ENCODE measurements at regions not wholly inside any gene's neighbourhood (a gene's known extent, or its start where the extent isn't known, plus 50 kb on each side); places are given as distances from the start of the nearest gene placed in this dataset.

DNA sequence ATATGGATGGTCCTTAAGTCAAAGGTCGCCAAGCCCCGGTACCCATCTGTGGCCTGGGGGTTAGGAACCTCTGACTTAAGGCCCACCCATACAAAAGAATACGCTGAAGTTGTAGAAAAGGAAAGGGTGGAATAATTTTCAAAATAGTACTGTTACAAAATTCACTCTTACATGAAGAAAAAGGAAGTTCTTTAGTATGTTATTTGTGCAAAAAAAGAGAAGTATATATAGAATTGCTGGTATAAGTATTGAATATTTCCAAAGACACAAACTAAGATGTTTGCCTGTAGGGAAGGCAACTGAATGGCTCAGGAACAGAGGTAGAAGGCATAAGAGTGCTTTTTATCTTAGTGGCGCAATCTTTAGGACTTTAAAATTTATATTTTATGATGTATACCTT, 78.7 kb downstream of the PRLHR start:
- ATAC-seq (no peak), FAIRE-seq (no peak), DNase-seq (ENCODE audit: extremely low read depth in 1 of 4, low spot score in 3 of 4) (no peak)
- H4K20me1 ChIP-seq (replicated peaks; ENCODE audit: control insufficient read depth, insufficient read depth, low read length): no peaks in the 10 kb centered on the region
- no peaks in the 10 kb centered on the region for H3K9me1 ChIP-seq (ENCODE audit: control insufficient read depth, insufficient read depth, low read length)
- WGBS (ENCODE audit: insufficient coverage, low coverage, missing lambda C conversion rate): 27% methylated on average over 4 of the region's 4 CpGs
- H3K79me2 ChIP-seq (ENCODE audit: control insufficient read depth, insufficient read depth, low read length): no peaks in the 10 kb centered on the region
- no peak overlapping the region for H3K9ac ChIP-seq (ENCODE audit: insufficient read depth in 1 of 2, low read depth in 2 of 2, low read length in 2 of 2)
- no TSS peak for BruUV-seq (replicated peaks)
- ChIA-PET POLR2A (no interaction called here), CTCF (ENCODE audit: low intra/inter-chr PET ratio) (no interaction called here)
- intact Hi-C loops (cut with micrococcal nuclease): no loop called here
- H3K4me2 ChIP-seq (ENCODE audit: insufficient read depth, low read length): no peak overlapping the region
- H3K4me1 ChIP-seq (replicated peaks in 1 of 2; ENCODE audit: control insufficient read depth in 2 of 2, insufficient read depth in 2 of 2, low read length in 2 of 2): no peaks in the 10 kb centered on the region
- no peaks in the 10 kb centered on the region for H3K36me3 ChIP-seq (ENCODE audit: control insufficient read depth, insufficient read depth, low read length)
- H3K9me3 ChIP-seq (replicated peaks; ENCODE audit: control insufficient read depth, insufficient read depth, low read depth, low read length): no peaks in the 10 kb centered on the region
- no peaks in the 10 kb centered on the region for H3K27me3 ChIP-seq (ENCODE audit: control insufficient read depth in 2 of 2, insufficient read depth in 2 of 2, low read length in 2 of 2)
- no peak for TF ChIP-seq ZZZ3 (IDR thresholded peaks at IDR 0.05)
- TF ChIP-seq MTA2 (IDR thresholded peaks at IDR 0.05; ENCODE audit: low read depth): no peak
- TF ChIP-seq, protein P1, sequence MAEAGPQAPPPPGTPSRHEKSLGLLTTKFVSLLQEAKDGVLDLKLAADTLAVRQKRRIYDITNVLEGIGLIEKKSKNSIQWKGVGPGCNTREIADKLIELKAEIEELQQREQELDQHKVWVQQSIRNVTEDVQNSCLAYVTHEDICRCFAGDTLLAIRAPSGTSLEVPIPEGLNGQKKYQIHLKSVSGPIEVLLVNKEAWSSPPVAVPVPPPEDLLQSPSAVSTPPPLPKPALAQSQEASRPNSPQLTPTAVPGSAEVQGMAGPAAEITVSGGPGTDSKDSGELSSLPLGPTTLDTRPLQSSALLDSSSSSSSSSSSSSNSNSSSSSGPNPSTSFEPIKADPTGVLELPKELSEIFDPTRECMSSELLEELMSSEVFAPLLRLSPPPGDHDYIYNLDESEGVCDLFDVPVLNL (CRISPR knock-in tag; IDR thresholded peaks at IDR 0.05; ENCODE audit: low read depth): no peak
- TF ChIP-seq, protein P2, sequence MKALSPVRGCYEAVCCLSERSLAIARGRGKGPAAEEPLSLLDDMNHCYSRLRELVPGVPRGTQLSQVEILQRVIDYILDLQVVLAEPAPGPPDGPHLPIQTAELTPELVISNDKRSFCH (CRISPR knock-in tag; IDR thresholded peaks at IDR 0.05): no peak
- TF ChIP-seq, protein P2 (tag; IDR thresholded peaks at IDR 0.05): no peak
- TF ChIP-seq SETDB1 (IDR thresholded peaks at IDR 0.05; ENCODE audit: low read length): no peak
- TF ChIP-seq, protein P3, sequence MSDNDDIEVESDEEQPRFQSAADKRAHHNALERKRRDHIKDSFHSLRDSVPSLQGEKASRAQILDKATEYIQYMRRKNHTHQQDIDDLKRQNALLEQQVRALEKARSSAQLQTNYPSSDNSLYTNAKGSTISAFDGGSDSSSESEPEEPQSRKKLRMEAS (CRISPR knock-in tag; IDR thresholded peaks at IDR 0.05): no peak
- no peak for TF ChIP-seq ZNF764 (CRISPR knock-in tag; IDR thresholded peaks at IDR 0.05; ENCODE audit: low read depth)
- no peak for TF ChIP-seq NR2C2 (CRISPR knock-in tag; IDR thresholded peaks at IDR 0.05)
- TF ChIP-seq NR2C2 (tag; IDR thresholded peaks at IDR 0.05): no peak
- no peak for TF ChIP-seq BRD4 (IDR thresholded peaks at IDR 0.05)
- TF ChIP-seq PHF8 (IDR thresholded peaks at IDR 0.05; ENCODE audit: borderline replicate concordance, low read length): no peak
- TF ChIP-seq TSC22D4 (tag; IDR thresholded peaks at IDR 0.05): no peak
- no peak for TF ChIP-seq ESRRB (CRISPR knock-in tag; IDR thresholded peaks at IDR 0.05; ENCODE audit: borderline replicate concordance)
- TF ChIP-seq, protein P4, sequence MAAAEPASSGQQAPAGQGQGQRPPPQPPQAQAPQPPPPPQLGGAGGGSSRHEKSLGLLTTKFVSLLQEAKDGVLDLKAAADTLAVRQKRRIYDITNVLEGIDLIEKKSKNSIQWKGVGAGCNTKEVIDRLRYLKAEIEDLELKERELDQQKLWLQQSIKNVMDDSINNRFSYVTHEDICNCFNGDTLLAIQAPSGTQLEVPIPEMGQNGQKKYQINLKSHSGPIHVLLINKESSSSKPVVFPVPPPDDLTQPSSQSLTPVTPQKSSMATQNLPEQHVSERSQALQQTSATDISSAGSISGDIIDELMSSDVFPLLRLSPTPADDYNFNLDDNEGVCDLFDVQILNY (CRISPR knock-in tag; IDR thresholded peaks at IDR 0.05): no peak
- TF ChIP-seq TBP (optimal IDR thresholded peaks at IDR 0.05; ENCODE audit: low read depth, low read length): no peak
- no peak for TF ChIP-seq GATAD2A (IDR thresholded peaks at IDR 0.05)
- TF ChIP-seq NCOA1 (IDR thresholded peaks at IDR 0.05; ENCODE audit: low read depth): no peak
- TF ChIP-seq BCOR (IDR thresholded peaks at IDR 0.05): no peak
- TF ChIP-seq CBX1 (IDR thresholded peaks at IDR 0.05; ENCODE audit: low read depth): no peak
- H3K27ac ChIP-seq (ENCODE audit: extremely low read depth, low read depth, low read length): no peak overlapping the region
- in situ Hi-C loops (cut with MboI): no loop called here
- no peak overlapping the region for H3K4me3 ChIP-seq
- H2AFZ ChIP-seq (ENCODE audit: low read depth, low read length): no peak overlapping the region

Data from K562 (cell line).